ENCODE measurements at regions not wholly inside any gene's neighbourhood (a gene's known extent, or its start where the extent isn't known, plus 50 kb on each side); places are given as distances from the start of the nearest gene placed in this dataset.

- peaks cover 17% of the 10 kb centered on the region for H3K36me3 Mint-ChIP-seq
- ChIA-PET CTCF (no interaction called here), POLR2A (no interaction called here)
- H3K4me1 Mint-ChIP-seq = peaks cover 8% of the 10 kb centered on the region
- TF ChIP-seq ESRRA (CRISPR knock-in tag; IDR thresholded peaks at IDR 0.05; ENCODE audit: borderline replicate concordance) (no peak), USF1 (CRISPR knock-in tag; IDR thresholded peaks at IDR 0.05) (no peak), ATF2 (CRISPR knock-in tag; IDR thresholded peaks at IDR 0.05; ENCODE audit: borderline replicate concordance, low read depth) (no peak), GRHL2 (CRISPR knock-in tag; IDR thresholded peaks at IDR 0.05; ENCODE audit: insufficient replicate concordance, severe bottlenecking) (no peak), NR3C1 (CRISPR knock-in tag; conservative IDR thresholded peaks at IDR 0.05; ENCODE audit: low read depth) (no peak), CTCF (IDR thresholded peaks at IDR 0.05) (no peak)
- H3K4me3 Mint-ChIP-seq = no peak overlapping the region
- peaks cover 7% of the 10 kb centered on the region; the same call in 1 of the 2 replicates for H3K9me3 Mint-ChIP-seq
- no peaks in the 10 kb centered on the region; the same call in 1 of the 2 replicates for H3K27me3 Mint-ChIP-seq (ENCODE audit: low read depth)
- no peak overlapping the region for H3K27ac Mint-ChIP-seq
- no peak for DNase-seq (ENCODE audit: low spot score)
- no peak for ATAC-seq
These were observed 324.6 kb upstream of the TBC1D5 start for GRCh38 chr3:18066899-18067582.

- H3K9me3 Mint-ChIP-seq = peaks cover 7% of the 10 kb centered on the region; the same call in 1 of the 2 replicates
- H3K4me3 Mint-ChIP-seq = no peak overlapping the region
- peaks cover 3% of the 10 kb centered on the region for H3K4me1 Mint-ChIP-seq
- H3K27ac Mint-ChIP-seq = no peak overlapping the region
- H3K27me3 Mint-ChIP-seq (ENCODE audit: low read depth) = no peaks in the 10 kb centered on the region; the same call in 1 of the 2 replicates
- ChIA-PET POLR2A (no interaction called here), CTCF (no interaction called here)
- TF ChIP-seq NR1H2 (CRISPR knock-in tag; IDR thresholded peaks at IDR 0.05) (no peak), ATF1 (CRISPR knock-in tag; IDR thresholded peaks at IDR 0.05) (no peak), CBFB (CRISPR knock-in tag; IDR thresholded peaks at IDR 0.05; ENCODE audit: low read depth) (no peak), TEAD4 (CRISPR knock-in tag; IDR thresholded peaks at IDR 0.05) (no peak), ZNF138 (CRISPR knock-in tag; conservative IDR thresholded peaks at IDR 0.05) (no peak), HMGXB4 (CRISPR knock-in tag; IDR thresholded peaks at IDR 0.05) (no peak), ELF4 (CRISPR knock-in tag; IDR thresholded peaks at IDR 0.05; ENCODE audit: low read depth) (no peak), ATF3 (CRISPR knock-in tag; conservative IDR thresholded peaks at IDR 0.05) (no peak), SMAD4 (CRISPR knock-in tag; IDR thresholded peaks at IDR 0.05) (no peak), GABPB1 (CRISPR knock-in tag; IDR thresholded peaks at IDR 0.05) (no peak), STAT6 (CRISPR knock-in tag; conservative IDR thresholded peaks at IDR 0.05; ENCODE audit: low read depth) (no peak), AR (CRISPR knock-in tag; IDR thresholded peaks at IDR 0.05) (no peak), ERG (CRISPR knock-in tag; IDR thresholded peaks at IDR 0.05) (no peak)
- peaks cover 17% of the 10 kb centered on the region for H3K36me3 Mint-ChIP-seq
- no peak for DNase-seq (ENCODE audit: low spot score)
- no peak for ATAC-seq
These were observed 322.2 kb upstream of the TBC1D5 start for GRCh38 chr3:18064586-18064985.

Data from WTC11 (cell line).